Suprapubic skin (tissue), 4 donors: ENCODE measurements at regions not wholly inside any gene's neighbourhood (a gene's known extent, or its start where the extent isn't known, plus 50 kb on each side); places are given as distances from the start of the nearest gene placed in this dataset.

ENCODE experiments used
- DNase-seq, 2 donors: peaks; one replicate each; pipeline ENCODE4 v3.0.0-alpha.2; 2019; ENCODE audit warnings: low spot score in 2 of 2
- H3K27ac ChIP-seq: fragments of 200-600 bp; sonication (generic); one replicate; pipeline ENCODE4 v1.5.1; 2019
- H3K27me3 ChIP-seq: fragments of 200-600 bp; sonication (generic); one replicate; pipeline ENCODE4 v1.5.1; 2019
- H3K36me3 ChIP-seq: fragments of 200-600 bp; sonication (generic); one replicate; pipeline ENCODE4 v1.5.1; 2019
- H3K4me1 ChIP-seq: fragments of 200-600 bp; sonication (generic); one replicate; pipeline ENCODE4 v1.5.1; 2019
- H3K4me3 ChIP-seq: fragments of 200-600 bp; sonication (generic); one replicate; pipeline ENCODE4 v1.5.1; 2019; ENCODE audit warnings: mild to moderate bottlenecking
- H3K9me3 ChIP-seq: fragments of 200-600 bp; sonication (generic); one replicate; pipeline ENCODE4 v1.5.1; 2019
- EP300 ChIP-seq: sonication (generic); formaldehyde crosslinking; IDR thresholded peaks from one replicate; pipeline ENCODE4 v1.6.1; 2017; ENCODE audit warnings: antibody characterized with exemption
- POLR2A ChIP-seq, 2 donors: fragments of 450-650 bp; IDR thresholded peaks; one replicate each; pipeline ENCODE4 v1.6.1; 2017; ENCODE audit warnings: antibody characterized with exemption in 2 of 2, mild to moderate bottlenecking in 2 of 2, moderate library complexity in 2 of 2
- POLR2AphosphoS5 ChIP-seq, 3 donors: sonication (generic); formaldehyde crosslinking; IDR thresholded peaks; one replicate each; pipeline ENCODE4 v1.6.1; 2017; ENCODE audit warnings: antibody characterized with exemption in 3 of 3
- WGBS: methylation state at CpG from one replicate; pipeline ENCODE4 v1.1.5; 2018; 5-methylcytosine and 5-hydroxymethylcytosine counted together
- TF ChIP-seq, protein P1 (sequence below), 2 donors: fragments of 200-600 bp in 1 of 2; fragments of 450-650 bp in 1 of 2; sonication (generic) in 1 of 2; IDR thresholded peaks; one replicate each; pipeline ENCODE4 v1.5.1; 2016 to 2019; ENCODE audit warnings: antibody characterized with exemption in 2 of 2, mild to moderate bottlenecking in 1 of 2, moderate library complexity in 1 of 2

GRCh38 chr12:75724307-75724927, 213.0 kb upstream of the KRR1 start:
- Histone ChIP-seq H3K36me3 (no peaks in the 10 kb centered on the region), H3K4me3 (no peak overlapping the region), H3K27ac (no peak overlapping the region), H3K9me3 (no peaks in the 10 kb centered on the region), H3K27me3 (no peaks in the 10 kb centered on the region), H3K4me1 (peaks cover 49% of the 10 kb centered on the region)
- TF ChIP-seq POLR2A (IDR thresholded peaks at IDR 0.05) (no peak), POLR2AphosphoS5 (IDR thresholded peaks at IDR 0.05) (no peak), EP300 (no peak)
- TF ChIP-seq, protein P1, sequence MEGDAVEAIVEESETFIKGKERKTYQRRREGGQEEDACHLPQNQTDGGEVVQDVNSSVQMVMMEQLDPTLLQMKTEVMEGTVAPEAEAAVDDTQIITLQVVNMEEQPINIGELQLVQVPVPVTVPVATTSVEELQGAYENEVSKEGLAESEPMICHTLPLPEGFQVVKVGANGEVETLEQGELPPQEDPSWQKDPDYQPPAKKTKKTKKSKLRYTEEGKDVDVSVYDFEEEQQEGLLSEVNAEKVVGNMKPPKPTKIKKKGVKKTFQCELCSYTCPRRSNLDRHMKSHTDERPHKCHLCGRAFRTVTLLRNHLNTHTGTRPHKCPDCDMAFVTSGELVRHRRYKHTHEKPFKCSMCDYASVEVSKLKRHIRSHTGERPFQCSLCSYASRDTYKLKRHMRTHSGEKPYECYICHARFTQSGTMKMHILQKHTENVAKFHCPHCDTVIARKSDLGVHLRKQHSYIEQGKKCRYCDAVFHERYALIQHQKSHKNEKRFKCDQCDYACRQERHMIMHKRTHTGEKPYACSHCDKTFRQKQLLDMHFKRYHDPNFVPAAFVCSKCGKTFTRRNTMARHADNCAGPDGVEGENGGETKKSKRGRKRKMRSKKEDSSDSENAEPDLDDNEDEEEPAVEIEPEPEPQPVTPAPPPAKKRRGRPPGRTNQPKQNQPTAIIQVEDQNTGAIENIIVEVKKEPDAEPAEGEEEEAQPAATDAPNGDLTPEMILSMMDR (IDR thresholded peaks at IDR 0.05): no peak
- 95% methylated on average over 11 of the region's 11 CpGs for WGBS
- DNase-seq: no peak

- no peak overlapping the region for H3K4me3 ChIP-seq
- no peaks in the 10 kb centered on the region for H3K9me3 ChIP-seq
- peaks cover 49% of the 10 kb centered on the region for H3K4me1 ChIP-seq
- TF ChIP-seq EP300 (no peak), POLR2AphosphoS5 (IDR thresholded peaks at IDR 0.05) (peak in 2 of 3 donors; percentile 43 to 71)
- DNase-seq: peak in 1 of 2 donors; percentile 80
- WGBS: 7% methylated on average over 5 of the region's 5 CpGs
- H3K36me3 ChIP-seq: no peaks in the 10 kb centered on the region
- H3K27ac ChIP-seq: peak overlapping the region; percentile 66
- no peaks in the 10 kb centered on the region for H3K27me3 ChIP-seq
Observed at GRCh38 chr12:75722714-75723200, 211.3 kb upstream of the KRR1 start.

- 67% methylated on average over 2 of the region's 2 CpGs for WGBS
- TF ChIP-seq POLR2AphosphoS5 (IDR thresholded peaks at IDR 0.05): no peak
- TF ChIP-seq EP300: no peak
- TF ChIP-seq, protein P1 (IDR thresholded peaks at IDR 0.05): no peak
- TF ChIP-seq POLR2A (IDR thresholded peaks at IDR 0.05): no peak
- DNase-seq: no peak
- H3K4me3 ChIP-seq: no peak overlapping the region
- no peaks in the 10 kb centered on the region for H3K36me3 ChIP-seq
- no peaks in the 10 kb centered on the region for H3K9me3 ChIP-seq
- no peaks in the 10 kb centered on the region for H3K27me3 ChIP-seq
- H3K4me1 ChIP-seq: peaks cover 49% of the 10 kb centered on the region
- H3K27ac ChIP-seq: peak overlapping the region; percentile 66
Observed at GRCh38 chr12:75721796-75722195, 210.4 kb upstream of the KRR1 start.

DNA sequence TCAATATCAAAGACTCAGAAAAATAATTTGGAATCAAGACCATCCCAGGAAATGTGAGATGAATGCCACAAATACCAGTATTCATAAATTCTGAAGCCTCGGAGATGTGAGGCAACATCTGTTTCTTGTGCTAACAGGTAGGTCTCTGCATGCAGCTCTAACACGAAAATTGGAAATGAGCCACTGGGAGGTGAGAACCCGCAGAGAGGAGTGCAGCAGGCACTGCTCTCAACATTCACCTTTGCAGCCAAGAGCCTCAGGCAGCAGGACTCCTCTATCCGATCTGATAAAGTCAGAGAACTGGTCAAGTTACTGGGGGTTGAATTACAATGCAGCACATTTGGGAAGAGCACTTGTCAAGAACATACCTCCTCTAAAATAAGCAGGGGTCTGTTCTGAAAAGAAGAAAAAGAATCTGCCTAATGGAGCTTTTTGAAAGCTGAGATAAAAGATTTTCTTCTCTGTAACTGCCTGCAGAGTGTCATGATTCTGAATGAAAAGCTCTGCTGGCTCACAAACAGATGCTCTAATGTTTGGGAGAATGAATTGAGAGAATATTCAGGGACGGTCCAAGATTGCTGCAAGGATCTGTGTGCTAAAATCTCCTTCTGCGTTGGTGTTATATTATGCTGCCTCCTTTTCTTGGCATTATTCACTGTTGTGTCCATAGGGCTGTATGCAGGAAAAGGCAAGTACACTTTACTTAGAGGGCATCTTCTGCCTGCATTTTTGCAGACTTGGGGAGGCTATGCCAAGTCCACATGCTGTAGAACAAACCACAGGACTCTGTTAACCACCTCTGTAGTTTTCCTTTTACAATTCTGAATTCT, 209.6 kb upstream of the KRR1 start:
- peaks cover 49% of the 10 kb centered on the region for H3K4me1 ChIP-seq
- H3K9me3 ChIP-seq: no peaks in the 10 kb centered on the region
- H3K36me3 ChIP-seq: no peaks in the 10 kb centered on the region
- no peaks in the 10 kb centered on the region for H3K27me3 ChIP-seq
- H3K4me3 ChIP-seq: no peak overlapping the region
- 16% methylated on average over 6 of the region's 6 CpGs for whole genome bisulfite sequencing
- H3K27ac ChIP-seq: peak overlapping the region; percentile 66
- DNase-seq: no peak
- no peak for TF ChIP-seq POLR2AphosphoS5 (IDR thresholded peaks at IDR 0.05)
- no peak for TF ChIP-seq EP300
- TF ChIP-seq, protein P1 (IDR thresholded peaks at IDR 0.05): no peak
- TF ChIP-seq POLR2A (IDR thresholded peaks at IDR 0.05): no peak

DNA sequence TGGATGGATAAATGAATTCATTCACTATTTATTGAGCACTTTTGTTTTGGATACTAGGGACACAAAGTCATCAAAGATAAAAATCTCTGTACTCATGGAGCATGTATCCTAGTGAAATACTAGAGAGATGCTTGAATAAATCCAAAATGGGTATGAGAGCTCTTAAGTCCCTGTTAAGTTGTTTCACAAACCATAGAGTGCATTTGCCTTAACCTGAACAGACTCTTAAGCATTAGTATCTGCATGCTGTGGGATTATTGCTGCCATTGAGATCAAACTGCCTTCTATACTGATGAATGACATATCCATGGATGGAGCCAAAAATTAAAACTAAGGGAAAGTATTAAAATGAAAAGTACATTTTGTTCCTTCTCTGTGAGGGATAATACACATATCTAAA, 206.5 kb upstream of the KRR1 start:
- H3K27me3 ChIP-seq: no peaks in the 10 kb centered on the region
- DNase-seq: no peak
- H3K4me1 ChIP-seq: peaks cover 31% of the 10 kb centered on the region
- no peak overlapping the region for H3K27ac ChIP-seq
- no peak for TF ChIP-seq EP300
- no peak for TF ChIP-seq POLR2AphosphoS5 (IDR thresholded peaks at IDR 0.05)
- no peak for TF ChIP-seq POLR2A (IDR thresholded peaks at IDR 0.05)
- TF ChIP-seq, protein P1 (IDR thresholded peaks at IDR 0.05): no peak
- H3K36me3 ChIP-seq: no peaks in the 10 kb centered on the region
- H3K9me3 ChIP-seq: no peaks in the 10 kb centered on the region
- no peak overlapping the region for H3K4me3 ChIP-seq
